CD4-positive, CD25-positive, alpha-beta regulatory T cell (primary cell): ENCODE measurements at regions not wholly inside any gene's neighbourhood (a gene's known extent, or its start where the extent isn't known, plus 50 kb on each side); places are given as distances from the start of the nearest gene placed in this dataset.
"Not testable (repeated sequence)": the region's sequence is repeated elsewhere in the genome, so short reads cannot be mapped to it uniquely, and the experiment has no call there.

Source experiments
- ATAC-seq, 2 donors: fragments of 150-1000 bp; cut with Tn5 transposase; one replicate each; pipeline ENCODE4 v1.10.0; 2021; ENCODE audit warnings: low read depth in 2 of 2, moderate number of reproducible peaks in 2 of 2, moderate library complexity in 1 of 2
- DNase-seq, 3 donors: peaks; one replicate each; pipeline versions ENCODE4 v3.0.0 to v3.0.0-alpha.2; 2012 to 2022; ENCODE audit warnings: mixed read lengths in 1 of 3
- H3K27ac ChIP-seq: one replicate; pipeline ENCODE4 v1.7.0; 2013; ENCODE audit warnings: mild to moderate bottlenecking, low read length; ENCODE audit not compliant: insufficient read depth, poor library complexity, severe bottlenecking
- H3K27me3 ChIP-seq: one replicate; pipeline ENCODE4 v1.7.0; 2013; ENCODE audit warnings: low read length; ENCODE audit not compliant: control insufficient read depth, insufficient read depth
- H3K36me3 ChIP-seq: one replicate; pipeline ENCODE4 v1.7.0; 2013; ENCODE audit warnings: mild to moderate bottlenecking, low read length, moderate library complexity; ENCODE audit not compliant: control insufficient read depth, insufficient read depth
- H3K4me1 ChIP-seq: 2 replicates; pipeline ENCODE4 v1.7.0; 2013; ENCODE audit warnings: mild to moderate bottlenecking, low read length; ENCODE audit not compliant: insufficient read depth, control insufficient read depth, poor library complexity, severe bottlenecking
- H3K4me3 ChIP-seq: one replicate; pipeline ENCODE4 v1.7.0; 2013; ENCODE audit warnings: low read depth, mild to moderate bottlenecking, low read length, moderate library complexity
- H3K9me3 ChIP-seq, 2 experiments: 1 replicate in 1 of 2; 2 replicates in 1 of 2; pipeline ENCODE4 v1.7.0; 2013; ENCODE audit warnings: low read length in 2 of 2, mild to moderate bottlenecking in 1 of 2, moderate library complexity in 1 of 2; ENCODE audit not compliant: control insufficient read depth in 2 of 2
- H3K27ac Mint-ChIP-seq, 3 donors: one replicate each; pipeline ENCODE4 v1.8.0; 2020 to 2022; ENCODE audit warnings: mild to moderate bottlenecking in 3 of 3, mixed read lengths in 3 of 3, moderate library complexity in 2 of 3
- H3K27me3 Mint-ChIP-seq: one replicate; pipeline ENCODE4 v1.8.0; 2022; ENCODE audit warnings: mild to moderate bottlenecking, mixed read lengths
- H3K36me3 Mint-ChIP-seq: one replicate; pipeline ENCODE4 v1.8.0; 2020; ENCODE audit warnings: mixed read lengths
- H3K4me1 Mint-ChIP-seq, 4 donors: one replicate each; pipeline ENCODE4 v1.8.0; 2020 to 2022; ENCODE audit warnings: mixed read lengths in 4 of 4, mild to moderate bottlenecking in 1 of 4
- H3K4me3 Mint-ChIP-seq, 4 donors: one replicate each; pipeline ENCODE4 v1.8.0; 2020 to 2022; ENCODE audit warnings: mild to moderate bottlenecking in 4 of 4, mixed read lengths in 4 of 4, moderate library complexity in 3 of 4
- H3K9me3 Mint-ChIP-seq, 7 donors: one replicate each; pipeline ENCODE4 v1.8.0; 2020 to 2022; ENCODE audit warnings: mixed read lengths in 7 of 7, mild to moderate bottlenecking in 3 of 7, moderate library complexity in 2 of 7

GRCh38 chr9:115799734-115800133 lies 353.9 kb upstream of the PAPPA start:
- no peaks in the 10 kb centered on the region for H3K36me3 Mint-ChIP-seq
- H3K27ac Mint-ChIP-seq: no peak overlapping the region
- H3K27me3 Mint-ChIP-seq: no peaks in the 10 kb centered on the region
- H3K27ac ChIP-seq: no peak overlapping the region
- no peaks in the 10 kb centered on the region for H3K4me1 Mint-ChIP-seq
- ATAC-seq (no peak), DNase-seq (no peak)
- H3K36me3 ChIP-seq: no peaks in the 10 kb centered on the region
- H3K9me3 Mint-ChIP-seq: peaks cover 0 to 10% (median 2%) of the 10 kb centered on the region in 7 donors
- H3K4me3 Mint-ChIP-seq: no peak overlapping the region
- no peaks in the 10 kb centered on the region for H3K9me3 ChIP-seq
- no peaks in the 10 kb centered on the region for H3K27me3 ChIP-seq
- no peaks in the 10 kb centered on the region for H3K4me1 ChIP-seq
- H3K4me3 ChIP-seq: no peak overlapping the region

DNA sequence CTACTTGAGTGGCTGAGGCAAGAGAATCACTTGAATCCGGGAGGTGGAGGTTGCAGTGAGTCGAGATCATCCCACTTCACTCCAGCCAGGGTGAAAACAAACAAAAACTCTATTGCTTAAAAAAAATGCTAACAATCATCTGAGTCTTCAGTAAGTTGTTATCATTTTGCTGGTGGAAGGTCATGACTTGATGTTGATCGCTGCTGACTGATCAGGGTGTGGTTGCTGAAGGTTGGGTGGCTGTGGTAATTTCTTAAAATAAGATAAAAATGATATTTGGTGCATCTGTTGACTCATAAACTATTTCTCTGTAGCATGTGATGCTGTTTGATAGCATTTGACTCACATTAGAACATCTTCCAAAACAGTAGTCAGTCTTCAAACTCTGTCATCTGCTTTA lies 349.4 kb upstream of the PAPPA start:
- Histone ChIP-seq H3K36me3 (no peaks in the 10 kb centered on the region), H3K4me1 (no peaks in the 10 kb centered on the region), H3K9me3 (no peaks in the 10 kb centered on the region), H3K27me3 (no peaks in the 10 kb centered on the region), H3K4me3 (no peak overlapping the region), H3K27ac (no peak overlapping the region)
- no peak for DNase-seq
- Mint-ChIP-seq H3K27ac (no peak overlapping the region), H3K9me3 (peaks cover 0 to 5% (median 2%) of the 10 kb centered on the region in 7 donors), H3K4me1 (no peaks in the 10 kb centered on the region), H3K4me3 (no peak overlapping the region), H3K36me3 (no peaks in the 10 kb centered on the region), H3K27me3 (peaks cover 4% of the 10 kb centered on the region)
- no peak for ATAC-seq

- H3K27me3 ChIP-seq: no peaks in the 10 kb centered on the region
- no peaks in the 10 kb centered on the region for H3K4me1 ChIP-seq
- H3K27me3 Mint-ChIP-seq: peaks cover 4% of the 10 kb centered on the region
- no peak overlapping the region for H3K27ac ChIP-seq
- DNase-seq (no peak), ATAC-seq (no peak)
- H3K36me3 ChIP-seq: no peaks in the 10 kb centered on the region
- no peaks in the 10 kb centered on the region for H3K36me3 Mint-ChIP-seq
- H3K9me3 Mint-ChIP-seq: peaks cover 0 to 5% (median 2%) of the 10 kb centered on the region in 7 donors
- H3K4me3 Mint-ChIP-seq: no peak overlapping the region
- no peaks in the 10 kb centered on the region for H3K4me1 Mint-ChIP-seq
- H3K4me3 ChIP-seq: no peak overlapping the region
- no peaks in the 10 kb centered on the region for H3K9me3 ChIP-seq
- no peak overlapping the region for H3K27ac Mint-ChIP-seq
Measured at GRCh38 chr9:115808108-115808507, 345.5 kb upstream of the PAPPA start.

- Histone ChIP-seq H3K4me1 (no peaks in the 10 kb centered on the region), H3K27ac (no peak overlapping the region), H3K4me3 (no peak overlapping the region), H3K36me3 (no peaks in the 10 kb centered on the region), H3K9me3 (no peaks in the 10 kb centered on the region), H3K27me3 (no peaks in the 10 kb centered on the region)
- Mint-ChIP-seq H3K4me3 (no peak overlapping the region), H3K36me3 (no peaks in the 10 kb centered on the region), H3K27ac (no peak overlapping the region), H3K27me3 (peaks cover 4% of the 10 kb centered on the region), H3K9me3 (peaks cover 0 to 5% (median 2%) of the 10 kb centered on the region in 7 donors), H3K4me1 (no peaks in the 10 kb centered on the region)
- no peak for DNase-seq
- ATAC-seq: no peak
Measured at GRCh38 chr9:115808695-115809094, 344.9 kb upstream of the PAPPA start.

- ATAC-seq (no peak), DNase-seq (no peak)
- Mint-ChIP-seq H3K4me3 (no peak overlapping the region), H3K36me3 (no peaks in the 10 kb centered on the region), H3K27me3 (peaks cover 4% of the 10 kb centered on the region), H3K4me1 (no peaks in the 10 kb centered on the region), H3K27ac (no peak overlapping the region), H3K9me3 (peaks cover 0 to 10% (median 2%) of the 10 kb centered on the region in 7 donors)
- Histone ChIP-seq H3K4me3 (no peak overlapping the region), H3K27ac (no peak overlapping the region), H3K9me3 (no peaks in the 10 kb centered on the region), H3K27me3 (no peaks in the 10 kb centered on the region), H3K36me3 (no peaks in the 10 kb centered on the region), H3K4me1 (no peaks in the 10 kb centered on the region)
Measured at GRCh38 chr9:115810166-115810565, 343.4 kb upstream of the PAPPA start.

DNA sequence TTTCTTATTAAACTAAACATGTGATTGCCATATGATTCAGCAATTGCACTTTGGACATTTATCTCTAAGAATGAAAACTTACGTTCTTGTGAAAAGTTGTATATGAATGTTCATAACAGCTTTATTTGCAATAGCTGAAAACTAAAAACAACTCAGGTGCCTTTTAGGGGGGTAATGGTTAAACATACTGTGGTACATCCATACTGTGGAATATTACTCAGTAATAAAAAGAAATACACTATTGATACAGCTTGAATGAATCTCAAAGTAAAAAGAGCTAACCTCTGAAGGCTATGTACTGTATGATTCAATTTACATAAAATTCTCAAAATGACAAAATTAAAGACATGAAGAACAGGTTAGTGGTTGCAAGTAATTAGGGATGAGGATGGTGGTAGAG lies 339.5 kb upstream of the PAPPA start:
- ATAC-seq (no peak), DNase-seq (no peak)
- Mint-ChIP-seq H3K4me1 (no peaks in the 10 kb centered on the region), H3K4me3 (no peak overlapping the region), H3K27ac (no peak overlapping the region), H3K36me3 (no peaks in the 10 kb centered on the region), H3K9me3 (peaks cover 0 to 13% (median 3%) of the 10 kb centered on the region in 7 donors), H3K27me3 (no peaks in the 10 kb centered on the region)
- no peaks in the 10 kb centered on the region for H3K9me3 ChIP-seq
- H3K36me3 ChIP-seq: no peaks in the 10 kb centered on the region
- H3K4me3 ChIP-seq: no peak overlapping the region
- no peaks in the 10 kb centered on the region for H3K4me1 ChIP-seq
- no peak overlapping the region for H3K27ac ChIP-seq
- H3K27me3 ChIP-seq: no peaks in the 10 kb centered on the region

DNA sequence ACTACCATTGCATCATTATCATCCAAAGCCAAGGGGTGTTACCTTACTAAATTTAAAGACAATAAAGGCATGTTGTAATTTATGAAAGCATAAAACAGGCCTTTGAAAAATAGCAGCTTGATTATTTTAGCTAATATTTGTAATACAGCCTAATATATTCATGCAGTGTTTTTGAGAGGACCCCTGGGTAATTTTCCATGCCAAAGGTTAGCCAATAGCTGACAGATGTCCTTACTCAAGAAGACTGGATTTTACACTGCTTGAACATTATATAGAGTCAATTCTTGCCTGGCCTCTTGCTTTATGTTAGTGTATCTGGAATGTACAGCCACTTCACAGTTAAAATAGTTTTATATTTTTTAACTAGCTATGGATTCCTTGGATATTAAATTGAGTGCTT lies 337.8 kb upstream of the PAPPA start:
- no peak for ATAC-seq
- Histone ChIP-seq H3K27ac (no peak overlapping the region), H3K4me3 (no peak overlapping the region), H3K36me3 (no peaks in the 10 kb centered on the region), H3K4me1 (no peaks in the 10 kb centered on the region), H3K27me3 (no peaks in the 10 kb centered on the region), H3K9me3 (no peaks in the 10 kb centered on the region)
- peaks cover 0 to 14% (median 3%) of the 10 kb centered on the region in 7 donors for H3K9me3 Mint-ChIP-seq
- H3K4me1 Mint-ChIP-seq: no peaks in the 10 kb centered on the region
- no peak overlapping the region for H3K27ac Mint-ChIP-seq
- DNase-seq: no peak
- H3K36me3 Mint-ChIP-seq: no peaks in the 10 kb centered on the region
- no peaks in the 10 kb centered on the region for H3K27me3 Mint-ChIP-seq
- H3K4me3 Mint-ChIP-seq: no peak overlapping the region

DNA sequence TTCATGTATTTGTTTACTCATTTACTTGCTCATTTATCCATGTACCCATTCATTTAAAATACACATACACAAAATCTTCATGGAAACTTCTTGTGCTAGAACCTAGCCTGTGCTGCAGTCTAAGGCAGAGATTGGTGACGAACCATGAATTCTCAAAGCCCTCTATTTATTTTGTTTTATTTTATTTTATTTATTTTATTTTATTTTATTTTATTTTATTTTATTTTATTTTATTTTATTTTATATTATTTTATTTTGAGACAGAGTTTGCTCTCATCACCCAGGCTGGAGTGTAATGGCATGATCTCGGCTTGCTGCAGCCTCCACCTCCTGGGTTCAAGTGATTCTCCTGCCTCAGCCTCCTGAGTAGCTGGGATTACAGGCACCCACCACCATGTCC lies 334.9 kb upstream of the PAPPA start:
- not testable (repeated sequence) for H3K4me1 Mint-ChIP-seq, H3K27me3 Mint-ChIP-seq, H3K4me3 ChIP-seq, H3K27ac ChIP-seq, H3K27me3 ChIP-seq, H3K27ac Mint-ChIP-seq, H3K4me1 ChIP-seq, H3K4me3 Mint-ChIP-seq, H3K36me3 ChIP-seq, H3K36me3 Mint-ChIP-seq, H3K9me3 ChIP-seq, DNase-seq, ATAC-seq
- H3K9me3 Mint-ChIP-seq: peaks cover 0 to 16% (median 7%) of the 10 kb centered on the region in 7 donors
